Naive thymus-derived CD4-positive, alpha-beta T cell (primary cell): ENCODE measurements at regions not wholly inside any gene's neighbourhood (a gene's known extent, or its start where the extent isn't known, plus 50 kb on each side); places are given as distances from the start of the nearest gene placed in this dataset.

Experiments
- ATAC-seq: fragments of 150-1000 bp; cut with Tn5 transposase; 2 replicates; pipeline ENCODE4 v1.10.0; 2021; ENCODE audit warnings: mild to moderate bottlenecking, moderate library complexity
- CTCF ChIA-PET: fragments of 350-600 bp; sonication (Branson Sonifier 250); formaldehyde crosslinking; loops from one replicate; lab custom pipeline; 2021; ENCODE audit warnings: antibody characterized with exemption; lab: Charles Lee
- POLR2A ChIA-PET: fragments of 350-600 bp; sonication (Branson Sonifier 250); formaldehyde crosslinking; loops from one replicate; lab custom pipeline; 2021; ENCODE audit warnings: antibody characterized with exemption, inconsistent platforms; lab: Charles Lee
- DNase-seq, 9 donors: peaks; one replicate each; pipeline versions ENCODE4 v3.0.0 to v3.0.0-alpha.2; 2020 to 2022; ENCODE audit warnings: mixed read lengths in 1 of 9
- H3K27ac ChIP-seq: one replicate; pipeline ENCODE4 v1.7.0; 2013; ENCODE audit warnings: mild to moderate bottlenecking, low read depth, low read length, moderate library complexity
- H3K27me3 ChIP-seq, 2 donors: one replicate each; pipeline ENCODE4 v1.7.0; 2013; ENCODE audit warnings: low read length in 2 of 2, mild to moderate bottlenecking in 2 of 2, moderate library complexity in 2 of 2; ENCODE audit not compliant: control insufficient read depth in 2 of 2, insufficient read depth in 2 of 2
- H3K36me3 ChIP-seq, 3 experiments: 1 replicate in 2 of 3; 2 replicates in 1 of 3; pipeline ENCODE4 v1.7.0; 2013; ENCODE audit warnings: low read length in 3 of 3, mild to moderate bottlenecking in 3 of 3, moderate library complexity in 1 of 3; ENCODE audit not compliant: insufficient read depth in 3 of 3, control insufficient read depth in 2 of 3
- H3K4me1 ChIP-seq, 2 donors: one replicate each; pipeline ENCODE4 v1.7.0; 2013; ENCODE audit warnings: low read length in 2 of 2, mild to moderate bottlenecking in 2 of 2, moderate library complexity in 1 of 2; ENCODE audit not compliant: control insufficient read depth in 2 of 2, insufficient read depth in 2 of 2
- H3K4me3 ChIP-seq: 2 replicates; pipeline ENCODE4 v1.7.0; 2013; ENCODE audit warnings: mild to moderate bottlenecking, low read length
- H3K9me3 ChIP-seq, 3 experiments: 1 replicate in 2 of 3; 2 replicates in 1 of 3; pipeline ENCODE4 v1.7.0; 2013; ENCODE audit warnings: low read length in 3 of 3; ENCODE audit not compliant: control insufficient read depth in 2 of 3
- H3K27ac Mint-ChIP-seq, 9 donors: one replicate each; pipeline ENCODE4 v1.8.0; 2020 to 2022; ENCODE audit warnings: mixed read lengths in 9 of 9, mild to moderate bottlenecking in 8 of 9, moderate library complexity in 5 of 9, inconsistent platforms in 2 of 9
- H3K27me3 Mint-ChIP-seq, 5 donors: one replicate each; pipeline ENCODE4 v1.8.0; 2021 to 2022; ENCODE audit warnings: mixed read lengths in 5 of 5, mild to moderate bottlenecking in 1 of 5
- H3K36me3 Mint-ChIP-seq, 5 donors: one replicate each; pipeline ENCODE4 v1.8.0; 2020 to 2022; ENCODE audit warnings: mixed read lengths in 5 of 5, mild to moderate bottlenecking in 3 of 5, inconsistent platforms in 1 of 5
- H3K4me1 Mint-ChIP-seq, 7 donors: one replicate each; pipeline ENCODE4 v1.8.0; 2020 to 2022; ENCODE audit warnings: mixed read lengths in 7 of 7, mild to moderate bottlenecking in 3 of 7, inconsistent platforms in 1 of 7
- H3K4me3 Mint-ChIP-seq, 10 donors: one replicate each; pipeline ENCODE4 v1.8.0; 2020 to 2022; ENCODE audit warnings: mild to moderate bottlenecking in 10 of 10, mixed read lengths in 10 of 10, moderate library complexity in 6 of 10, inconsistent platforms in 2 of 10
- H3K9me3 Mint-ChIP-seq, 11 donors: one replicate each; pipeline ENCODE4 v1.8.0; 2020 to 2022; ENCODE audit warnings: mixed read lengths in 11 of 11, mild to moderate bottlenecking in 4 of 11, inconsistent platforms in 1 of 11, moderate library complexity in 1 of 11
- intact Hi-C, 2 donors: fragments of 100-400 bp; cut with micrococcal nuclease; formaldehyde crosslinking; loops; one replicate each; pipeline ENCODE4 v1.15.1; 2023

DNA sequence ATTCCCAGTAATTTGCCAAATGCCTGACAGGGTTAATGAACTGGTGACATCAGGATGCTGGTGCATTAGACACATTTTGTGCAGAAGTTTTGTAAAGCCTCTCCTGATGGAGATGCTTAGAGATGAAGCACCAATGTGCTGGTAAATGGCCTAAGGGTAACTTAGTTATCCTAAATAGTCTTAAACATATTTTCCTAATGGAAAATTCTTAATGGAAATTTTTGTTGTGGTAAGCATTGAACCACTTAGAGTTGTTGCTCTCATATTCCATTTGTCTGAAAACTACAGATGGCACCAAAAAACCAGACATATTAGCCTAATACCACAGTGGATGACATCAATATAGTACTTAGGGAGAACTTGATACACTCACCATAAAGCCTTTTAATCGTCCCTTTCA lies 154.5 kb upstream of the ANK2 start:
- no peaks in the 10 kb centered on the region for H3K36me3 ChIP-seq
- ChIA-PET POLR2A (no interaction called here), CTCF (no interaction called here)
- ATAC-seq (no peak), DNase-seq (no peak)
- Mint-ChIP-seq H3K4me3 (no peak overlapping the region), H3K27ac (no peak overlapping the region), H3K27me3 (peaks cover 0 to 31% (median 14%) of the 10 kb centered on the region in 5 donors), H3K4me1 (no peaks in the 10 kb centered on the region), H3K36me3 (no peaks in the 10 kb centered on the region), H3K9me3 (no peaks in the 10 kb centered on the region)
- no peak overlapping the region for H3K27ac ChIP-seq
- H3K9me3 ChIP-seq: no peaks in the 10 kb centered on the region
- intact Hi-C loops: loop anchor here in 1 of 2 donors (10.0 kb wide), 1 partner anchor 60 kb away; no protein-coding TSS in a partner anchor
- H3K27me3 ChIP-seq: no peaks in the 10 kb centered on the region
- H3K4me3 ChIP-seq: no peak overlapping the region
- H3K4me1 ChIP-seq: no peaks in the 10 kb centered on the region

DNA sequence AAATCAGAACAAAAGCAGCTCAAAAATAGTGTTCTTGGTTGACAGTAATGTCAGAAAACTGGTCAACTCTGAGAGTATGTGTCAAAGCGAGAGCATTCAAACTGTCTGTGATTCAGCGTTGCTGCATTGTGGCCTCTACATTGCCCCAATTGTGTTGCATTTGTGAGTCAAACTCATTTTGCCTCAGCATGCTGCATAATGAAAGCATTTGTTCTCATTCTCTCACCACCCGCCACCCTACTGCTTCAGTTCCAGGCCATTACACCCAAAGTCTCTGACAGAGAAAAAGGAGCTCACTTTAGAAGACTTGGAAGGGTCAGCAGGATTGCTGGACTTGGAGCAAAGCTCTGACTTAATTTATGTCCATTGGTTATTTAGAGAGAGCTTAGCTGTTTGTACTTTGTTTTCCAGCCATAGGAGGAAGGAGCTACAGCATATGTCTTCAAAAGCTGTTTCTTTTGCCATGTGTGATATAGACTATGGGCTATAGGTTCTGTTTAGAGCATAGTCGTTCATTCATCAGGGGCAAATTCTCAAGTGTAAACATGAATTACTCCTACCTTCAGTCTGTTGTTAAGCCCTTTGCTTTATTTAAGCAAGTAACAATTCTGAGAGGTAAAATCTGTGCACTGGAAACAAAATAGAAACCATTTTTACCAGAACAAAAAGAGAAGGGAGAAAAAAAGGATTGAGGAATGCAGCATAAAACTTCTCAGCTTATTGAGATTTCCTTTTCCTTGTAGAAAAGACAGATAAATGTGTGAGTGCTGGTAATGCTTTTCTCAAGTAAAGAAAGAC lies 153.4 kb upstream of the ANK2 start:
- Mint-ChIP-seq H3K27me3 (peaks cover 0 to 39% (median 20%) of the 10 kb centered on the region in 5 donors), H3K36me3 (no peaks in the 10 kb centered on the region), H3K9me3 (no peaks in the 10 kb centered on the region), H3K4me3 (no peak overlapping the region), H3K4me1 (no peaks in the 10 kb centered on the region), H3K27ac (no peak overlapping the region)
- DNase-seq: no peak
- ChIA-PET CTCF (no interaction called here), POLR2A (no interaction called here)
- ATAC-seq: no peak
- H3K27me3 ChIP-seq: no peaks in the 10 kb centered on the region
- H3K27ac ChIP-seq: no peak overlapping the region
- H3K36me3 ChIP-seq: no peaks in the 10 kb centered on the region
- H3K9me3 ChIP-seq: no peaks in the 10 kb centered on the region
- H3K4me3 ChIP-seq: no peak overlapping the region
- intact Hi-C loops: loop anchor here in 1 of 2 donors (10.0 kb wide), 1 partner anchor 61 kb away; no protein-coding TSS in a partner anchor
- no peaks in the 10 kb centered on the region for H3K4me1 ChIP-seq

DNA sequence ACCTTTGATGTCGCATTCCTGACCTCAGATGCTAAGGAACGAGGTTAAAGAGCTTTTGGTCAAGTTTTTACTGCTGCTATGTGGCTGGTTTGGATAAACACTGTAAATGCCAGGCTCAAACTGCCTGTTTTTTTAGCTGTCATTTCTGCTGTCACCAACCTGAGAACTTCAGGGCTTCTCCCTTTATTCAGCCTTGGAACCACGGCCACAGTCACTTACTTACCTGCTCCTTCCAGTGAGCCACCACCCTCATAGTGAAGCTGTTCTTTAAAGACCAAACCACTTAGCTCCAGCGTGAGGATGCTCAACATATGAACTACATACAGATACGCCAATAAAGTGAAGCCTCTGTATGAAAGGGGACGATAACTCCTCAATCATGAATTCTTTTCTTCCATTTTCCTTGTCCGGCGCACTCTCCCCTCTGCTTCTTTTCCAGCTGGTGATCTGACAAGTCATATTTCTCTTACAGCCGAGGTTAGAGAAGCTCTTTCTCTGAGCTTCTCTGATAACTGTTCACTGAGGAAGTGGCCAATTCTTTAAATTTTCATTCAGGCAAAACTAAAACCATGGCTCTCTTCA lies 152.8 kb upstream of the ANK2 start:
- Mint-ChIP-seq H3K36me3 (no peaks in the 10 kb centered on the region), H3K9me3 (no peaks in the 10 kb centered on the region), H3K4me3 (no peak overlapping the region), H3K4me1 (no peaks in the 10 kb centered on the region), H3K27me3 (peaks cover 0 to 40% (median 21%) of the 10 kb centered on the region in 5 donors), H3K27ac (no peak overlapping the region)
- H3K36me3 ChIP-seq: no peaks in the 10 kb centered on the region
- no peaks in the 10 kb centered on the region for H3K9me3 ChIP-seq
- intact Hi-C loops: loop anchor here in 1 of 2 donors (10.0 kb wide), 1 partner anchor 62 kb away; no protein-coding TSS in a partner anchor
- ChIA-PET CTCF (no interaction called here), POLR2A (no interaction called here)
- no peak overlapping the region for H3K4me3 ChIP-seq
- no peaks in the 10 kb centered on the region for H3K27me3 ChIP-seq
- ATAC-seq: no peak
- no peak overlapping the region for H3K27ac ChIP-seq
- H3K4me1 ChIP-seq: no peaks in the 10 kb centered on the region
- DNase-seq: no peak

DNA sequence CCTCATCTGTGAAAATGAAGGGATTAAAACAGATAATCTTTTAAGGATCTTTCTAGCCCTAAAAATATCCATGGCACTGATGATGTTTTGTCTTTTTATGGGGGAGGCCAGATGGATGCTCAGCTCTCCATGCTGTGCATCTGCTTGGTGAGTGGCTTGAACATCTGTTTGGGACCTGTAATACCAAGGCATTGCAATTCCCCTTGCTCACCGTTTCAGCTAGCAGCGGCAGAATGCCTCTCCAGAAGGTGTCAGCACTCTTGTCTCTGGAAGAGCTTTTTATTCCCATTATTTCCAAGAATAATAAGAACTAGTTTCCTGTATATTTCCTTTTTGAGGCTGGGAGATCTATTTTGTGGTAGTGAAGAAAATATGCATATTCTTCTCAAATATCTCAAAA lies 151.9 kb upstream of the ANK2 start:
- Histone ChIP-seq H3K36me3 (no peaks in the 10 kb centered on the region), H3K27ac (no peak overlapping the region), H3K27me3 (no peaks in the 10 kb centered on the region), H3K4me3 (no peak overlapping the region), H3K9me3 (no peaks in the 10 kb centered on the region), H3K4me1 (no peaks in the 10 kb centered on the region)
- Mint-ChIP-seq H3K9me3 (no peaks in the 10 kb centered on the region), H3K27me3 (peaks cover 0 to 41% (median 21%) of the 10 kb centered on the region in 5 donors), H3K27ac (no peak overlapping the region), H3K4me1 (no peaks in the 10 kb centered on the region), H3K36me3 (no peaks in the 10 kb centered on the region), H3K4me3 (no peak overlapping the region)
- ATAC-seq (no peak), DNase-seq (no peak)
- ChIA-PET CTCF (no interaction called here), POLR2A (no interaction called here)
- intact Hi-C loops: loop anchor here in 1 of 2 donors (10.0 kb wide), 1 partner anchor 63 kb away; no protein-coding TSS in a partner anchor

DNA sequence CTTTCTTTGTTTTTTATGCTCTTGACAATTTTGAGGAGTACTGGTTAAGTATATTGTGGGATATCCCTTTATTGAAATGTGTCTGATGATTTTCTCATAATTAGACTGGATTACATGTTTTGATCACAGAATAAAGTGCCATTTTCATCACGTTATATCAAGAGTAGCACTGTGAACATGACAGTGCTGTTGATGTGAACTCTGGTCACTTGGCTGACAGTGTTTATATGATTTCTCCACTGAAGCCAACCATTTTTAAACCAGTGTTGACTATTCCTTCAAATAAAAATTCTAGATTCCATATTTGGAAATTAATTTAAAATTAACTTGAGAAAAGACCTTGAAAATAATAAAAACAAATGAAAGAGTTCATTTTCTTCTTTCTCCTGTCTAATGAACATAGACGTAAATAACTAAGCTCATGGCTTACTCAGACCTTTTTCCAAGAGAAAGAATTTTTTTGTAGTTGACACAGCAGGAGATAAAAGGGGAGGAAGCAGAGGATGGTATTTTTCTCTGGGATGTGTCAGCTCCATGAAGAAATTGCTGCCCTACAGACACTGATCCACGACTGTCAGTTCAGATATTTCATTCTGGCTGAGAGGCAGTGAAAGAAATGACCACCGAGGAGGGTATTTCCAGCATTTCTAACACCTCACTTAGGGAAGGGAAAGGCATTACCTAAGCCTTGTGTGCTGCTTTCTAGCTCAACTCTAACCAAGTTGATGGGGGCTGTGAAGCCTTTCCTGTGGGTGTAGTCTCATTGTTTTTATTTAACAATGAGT lies 150.9 kb upstream of the ANK2 start:
- no peaks in the 10 kb centered on the region for H3K9me3 ChIP-seq
- no peak overlapping the region for H3K4me3 Mint-ChIP-seq
- no peak overlapping the region for H3K4me3 ChIP-seq
- ATAC-seq: no peak
- no peaks in the 10 kb centered on the region for H3K36me3 ChIP-seq
- no peaks in the 10 kb centered on the region for H3K9me3 Mint-ChIP-seq
- H3K27me3 ChIP-seq: no peaks in the 10 kb centered on the region
- CTCF ChIA-PET: no interaction called here
- POLR2A ChIA-PET: no interaction called here
- peaks cover 0 to 49% (median 21%) of the 10 kb centered on the region in 5 donors for H3K27me3 Mint-ChIP-seq
- H3K36me3 Mint-ChIP-seq: no peaks in the 10 kb centered on the region
- no peak for DNase-seq
- H3K27ac Mint-ChIP-seq: no peak overlapping the region
- intact Hi-C loops: loop anchor here in 1 of 2 donors (10.0 kb wide), 1 partner anchor 64 kb away; no protein-coding TSS in a partner anchor
- no peak overlapping the region for H3K27ac ChIP-seq
- H3K4me1 Mint-ChIP-seq: no peaks in the 10 kb centered on the region
- no peaks in the 10 kb centered on the region for H3K4me1 ChIP-seq

DNA sequence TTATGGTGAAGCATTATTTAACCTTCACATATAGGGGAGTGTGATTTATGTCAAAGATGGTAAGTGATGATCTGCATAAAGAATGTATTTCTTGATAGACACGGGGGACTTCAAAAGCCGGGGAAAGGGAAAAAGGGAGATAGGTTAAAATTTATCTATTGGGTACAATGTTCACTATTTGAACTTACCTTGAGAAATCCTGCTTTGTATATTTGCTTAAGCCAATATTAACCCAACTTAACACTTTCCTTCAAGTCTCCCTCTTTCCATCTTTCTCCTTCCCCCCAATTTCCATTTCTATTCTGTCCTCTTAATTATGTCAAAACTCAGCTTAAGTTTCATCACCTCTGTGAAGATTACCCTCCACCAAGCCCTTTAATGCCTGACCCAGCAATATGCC lies 149.0 kb upstream of the ANK2 start:
- H3K27ac ChIP-seq: no peak overlapping the region
- Mint-ChIP-seq H3K9me3 (no peaks in the 10 kb centered on the region), H3K27ac (no peak overlapping the region), H3K4me3 (no peak overlapping the region), H3K27me3 (peaks cover 0 to 58% (median 18%) of the 10 kb centered on the region in 5 donors), H3K36me3 (no peaks in the 10 kb centered on the region), H3K4me1 (no peaks in the 10 kb centered on the region)
- no peak for ATAC-seq
- no peaks in the 10 kb centered on the region for H3K27me3 ChIP-seq
- H3K4me1 ChIP-seq: no peaks in the 10 kb centered on the region
- no peaks in the 10 kb centered on the region for H3K36me3 ChIP-seq
- DNase-seq: no peak
- intact Hi-C loops: no loop called here
- no peaks in the 10 kb centered on the region for H3K9me3 ChIP-seq
- H3K4me3 ChIP-seq: no peak overlapping the region
- ChIA-PET POLR2A (no interaction called here), CTCF (no interaction called here)
